ENCODE measurements at regions not wholly inside any gene's neighbourhood (a gene's known extent, or its start where the extent isn't known, plus 50 kb on each side); places are given as distances from the start of the nearest gene placed in this dataset.
"Not testable (repeated sequence)": the region's sequence is repeated elsewhere in the genome, so short reads cannot be mapped to it uniquely, and the experiment has no call there.

DNA sequence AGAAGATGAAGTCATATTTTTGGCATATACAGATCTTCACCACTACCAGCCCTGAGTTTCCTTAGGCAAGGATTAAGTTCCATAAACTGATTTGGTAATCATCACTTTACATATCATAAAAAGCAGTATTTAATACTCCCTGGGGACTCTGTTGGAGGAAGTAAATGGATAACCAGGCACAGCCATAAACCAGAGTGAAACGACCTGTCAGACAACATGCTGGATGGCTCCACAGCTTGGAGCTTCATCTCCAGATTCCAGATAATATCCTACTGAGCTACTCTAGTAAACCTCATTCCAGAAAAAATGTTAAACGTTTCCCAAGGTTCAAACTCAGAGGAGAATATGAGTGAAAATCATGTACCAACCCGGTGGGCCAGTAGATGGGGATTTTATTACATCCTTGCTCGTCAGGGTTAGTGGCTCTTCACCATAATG lies 109.2 kb downstream of the BASP1 start:
- Histone ChIP-seq H3K9ac (ENCODE audit: low read depth in 1 of 2, low read length in 2 of 2) (no peak overlapping the region), H3K27ac (ENCODE audit: low read depth, low read length) (no peak overlapping the region), H3K9me3 (ENCODE audit: control insufficient read depth in 1 of 2, low read length in 2 of 2) (no peaks in the 10 kb centered on the region), H3K36me3 (ENCODE audit: control insufficient read depth in 1 of 2, insufficient read depth in 2 of 2, low read length in 2 of 2) (no peaks in the 10 kb centered on the region), H3K4me3 (ENCODE audit: low read depth in 1 of 2, low read length in 2 of 2) (no peak overlapping the region), H3K4me1 (ENCODE audit: control insufficient read depth in 1 of 2, insufficient read depth in 2 of 2, low read length in 2 of 2) (no peaks in the 10 kb centered on the region), H3K27me3 (ENCODE audit: control insufficient read depth in 1 of 2, insufficient read depth in 2 of 2, low read length in 2 of 2) (no peaks in the 10 kb centered on the region)

DNA sequence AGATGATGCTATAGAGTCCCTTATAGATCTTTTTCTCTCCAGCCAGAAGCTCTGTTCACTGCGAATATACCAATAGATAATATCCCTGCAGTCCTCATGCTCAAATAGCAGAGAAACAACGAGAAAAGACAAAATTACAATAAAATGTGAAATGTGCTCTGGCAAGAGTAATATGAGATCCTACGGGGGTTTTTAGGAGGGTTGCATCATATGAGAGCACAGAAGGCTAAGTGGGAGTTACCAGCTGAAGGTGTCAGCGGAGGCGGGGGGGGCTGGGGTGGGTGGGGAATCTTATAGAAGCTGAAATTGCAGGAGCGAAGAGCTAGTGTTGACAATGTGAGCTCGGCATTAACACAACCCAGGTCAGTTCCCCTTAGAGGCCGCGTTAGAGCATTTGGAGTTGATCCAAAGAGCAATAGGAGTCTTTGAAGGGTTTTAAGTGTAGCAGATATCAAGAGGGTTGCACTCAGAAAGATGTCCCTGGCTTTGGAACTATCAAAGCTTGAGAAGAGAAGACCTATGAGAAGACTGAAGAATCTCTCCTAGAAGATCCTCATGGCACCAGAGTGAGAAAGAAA lies 109.7 kb downstream of the BASP1 start:
- Histone ChIP-seq H3K4me3 (ENCODE audit: low read depth in 1 of 2, low read length in 2 of 2) (no peak overlapping the region), H3K9ac (ENCODE audit: low read depth in 1 of 2, low read length in 2 of 2) (no peak overlapping the region), H3K36me3 (ENCODE audit: control insufficient read depth in 1 of 2, insufficient read depth in 2 of 2, low read length in 2 of 2) (no peaks in the 10 kb centered on the region), H3K27me3 (ENCODE audit: control insufficient read depth in 1 of 2, insufficient read depth in 2 of 2, low read length in 2 of 2) (no peaks in the 10 kb centered on the region), H3K9me3 (ENCODE audit: control insufficient read depth in 1 of 2, low read length in 2 of 2) (no peaks in the 10 kb centered on the region), H3K4me1 (ENCODE audit: control insufficient read depth in 1 of 2, insufficient read depth in 2 of 2, low read length in 2 of 2) (no peaks in the 10 kb centered on the region), H3K27ac (ENCODE audit: low read depth, low read length) (no peak overlapping the region)

DNA sequence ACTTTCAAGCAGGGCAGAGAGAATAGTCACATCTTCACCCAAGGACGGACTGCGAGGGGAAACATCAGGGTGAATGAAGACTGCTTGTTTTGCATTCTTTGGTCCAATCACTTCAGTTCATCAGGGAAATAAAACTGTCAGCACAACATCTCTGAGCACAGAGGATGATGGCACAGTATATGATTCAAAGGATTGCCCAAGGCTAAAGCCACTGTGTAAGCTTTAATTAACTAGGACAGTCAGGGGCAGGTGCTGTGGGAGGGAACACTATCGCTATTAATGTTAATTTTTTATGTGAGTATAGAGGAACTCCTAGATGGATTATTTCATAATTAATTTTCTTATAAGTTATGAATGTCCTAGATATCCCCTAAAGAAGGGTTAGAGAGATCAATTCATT lies 112.1 kb downstream of the BASP1 start:
- H3K9me3 ChIP-seq (ENCODE audit: control insufficient read depth in 1 of 2, low read length in 2 of 2): no peaks in the 10 kb centered on the region
- H3K4me1 ChIP-seq (ENCODE audit: control insufficient read depth in 1 of 2, insufficient read depth in 2 of 2, low read length in 2 of 2): no peaks in the 10 kb centered on the region
- H3K36me3 ChIP-seq (ENCODE audit: control insufficient read depth in 1 of 2, insufficient read depth in 2 of 2, low read length in 2 of 2): no peaks in the 10 kb centered on the region
- no peak overlapping the region for H3K27ac ChIP-seq (ENCODE audit: low read depth, low read length)
- no peak overlapping the region for H3K4me3 ChIP-seq (ENCODE audit: low read depth in 1 of 2, low read length in 2 of 2)
- no peaks in the 10 kb centered on the region for H3K27me3 ChIP-seq (ENCODE audit: control insufficient read depth in 1 of 2, insufficient read depth in 2 of 2, low read length in 2 of 2)
- H3K9ac ChIP-seq (ENCODE audit: low read depth in 1 of 2, low read length in 2 of 2): no peak overlapping the region

DNA sequence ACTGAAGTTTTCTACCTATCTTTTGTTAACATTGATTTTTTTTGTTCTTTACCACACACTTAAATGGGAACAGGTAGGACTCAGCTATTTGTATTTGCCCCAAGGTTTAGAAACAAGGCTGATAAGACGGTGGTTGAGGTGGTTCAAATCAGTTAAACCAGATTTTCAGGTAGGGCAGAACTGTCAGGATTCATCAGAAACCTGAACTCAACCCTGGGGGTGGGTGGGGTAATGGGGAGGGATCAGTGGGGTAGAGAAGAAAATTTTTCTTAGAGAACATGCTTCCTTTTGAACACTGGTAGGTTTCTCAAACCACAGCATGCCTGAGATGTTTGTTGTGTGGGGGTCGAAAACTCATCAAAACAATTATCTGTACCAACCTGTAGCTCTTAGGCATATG lies 113.0 kb downstream of the BASP1 start:
- Histone ChIP-seq H3K4me3 (ENCODE audit: low read depth in 1 of 2, low read length in 2 of 2) (no peak overlapping the region), H3K27me3 (ENCODE audit: control insufficient read depth in 1 of 2, insufficient read depth in 2 of 2, low read length in 2 of 2) (no peaks in the 10 kb centered on the region), H3K36me3 (ENCODE audit: control insufficient read depth in 1 of 2, insufficient read depth in 2 of 2, low read length in 2 of 2) (no peaks in the 10 kb centered on the region), H3K9ac (ENCODE audit: low read depth in 1 of 2, low read length in 2 of 2) (no peak overlapping the region), H3K27ac (ENCODE audit: low read depth, low read length) (no peak overlapping the region), H3K4me1 (ENCODE audit: control insufficient read depth in 1 of 2, insufficient read depth in 2 of 2, low read length in 2 of 2) (no peaks in the 10 kb centered on the region), H3K9me3 (ENCODE audit: control insufficient read depth in 1 of 2, low read length in 2 of 2) (no peaks in the 10 kb centered on the region)

DNA sequence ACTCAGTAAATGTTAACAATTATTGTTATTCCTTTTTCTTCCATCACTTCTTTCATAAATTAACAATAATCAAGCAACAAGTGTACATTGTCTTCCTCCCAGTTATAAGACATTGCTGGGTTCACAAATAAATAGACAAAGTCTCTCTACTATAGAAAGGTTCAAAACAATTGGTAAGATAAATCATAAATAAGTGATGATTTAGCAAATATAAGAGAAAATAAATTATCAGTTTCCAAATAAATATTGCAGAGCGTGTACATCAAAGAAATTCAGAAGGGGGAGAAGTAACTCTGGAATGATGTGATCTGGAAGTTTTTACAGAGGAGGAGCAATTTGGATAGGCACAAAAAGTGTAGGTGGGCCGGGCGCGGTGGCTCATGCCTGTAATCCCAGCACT lies 114.2 kb downstream of the BASP1 start:
- Histone ChIP-seq H3K9ac (ENCODE audit: low read depth in 1 of 2, low read length in 2 of 2) (no peak overlapping the region), H3K27me3 (ENCODE audit: control insufficient read depth in 1 of 2, insufficient read depth in 2 of 2, low read length in 2 of 2) (no peaks in the 10 kb centered on the region), H3K4me3 (ENCODE audit: low read depth in 1 of 2, low read length in 2 of 2) (no peak overlapping the region), H3K27ac (ENCODE audit: low read depth, low read length) (no peak overlapping the region), H3K9me3 (ENCODE audit: control insufficient read depth in 1 of 2, low read length in 2 of 2) (no peaks in the 10 kb centered on the region), H3K36me3 (ENCODE audit: control insufficient read depth in 1 of 2, insufficient read depth in 2 of 2, low read length in 2 of 2) (no peaks in the 10 kb centered on the region), H3K4me1 (ENCODE audit: control insufficient read depth in 1 of 2, insufficient read depth in 2 of 2, low read length in 2 of 2) (no peaks in the 10 kb centered on the region)

DNA sequence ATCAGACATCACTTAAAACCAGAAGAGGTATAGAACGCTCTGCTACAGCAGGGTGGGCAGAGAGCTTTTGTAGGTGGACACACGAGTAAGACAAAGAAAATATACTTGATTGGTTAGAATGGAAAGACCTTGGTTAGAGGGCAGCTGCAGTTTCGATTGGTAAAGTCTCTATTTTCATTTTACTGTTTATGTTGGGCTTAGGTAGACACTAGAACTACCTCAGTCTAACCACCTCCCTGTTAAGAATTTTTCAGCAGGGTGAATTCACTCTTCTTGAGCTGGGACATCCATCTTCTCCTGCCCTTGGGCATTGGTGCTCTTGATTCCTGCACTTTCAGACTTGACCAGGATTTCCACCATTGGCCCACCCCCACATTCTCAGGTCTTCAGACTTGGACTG lies 116.3 kb downstream of the BASP1 start:
- Histone ChIP-seq H3K9me3 (ENCODE audit: control insufficient read depth in 1 of 2, low read length in 2 of 2) (no peaks in the 10 kb centered on the region), H3K4me3 (ENCODE audit: low read depth in 1 of 2, low read length in 2 of 2) (no peak overlapping the region), H3K4me1 (ENCODE audit: control insufficient read depth in 1 of 2, insufficient read depth in 2 of 2, low read length in 2 of 2) (no peaks in the 10 kb centered on the region), H3K36me3 (ENCODE audit: control insufficient read depth in 1 of 2, insufficient read depth in 2 of 2, low read length in 2 of 2) (no peaks in the 10 kb centered on the region), H3K27ac (ENCODE audit: low read depth, low read length) (no peak overlapping the region), H3K27me3 (ENCODE audit: control insufficient read depth in 1 of 2, insufficient read depth in 2 of 2, low read length in 2 of 2) (no peaks in the 10 kb centered on the region), H3K9ac (ENCODE audit: low read depth in 1 of 2, low read length in 2 of 2) (no peak overlapping the region)

DNA sequence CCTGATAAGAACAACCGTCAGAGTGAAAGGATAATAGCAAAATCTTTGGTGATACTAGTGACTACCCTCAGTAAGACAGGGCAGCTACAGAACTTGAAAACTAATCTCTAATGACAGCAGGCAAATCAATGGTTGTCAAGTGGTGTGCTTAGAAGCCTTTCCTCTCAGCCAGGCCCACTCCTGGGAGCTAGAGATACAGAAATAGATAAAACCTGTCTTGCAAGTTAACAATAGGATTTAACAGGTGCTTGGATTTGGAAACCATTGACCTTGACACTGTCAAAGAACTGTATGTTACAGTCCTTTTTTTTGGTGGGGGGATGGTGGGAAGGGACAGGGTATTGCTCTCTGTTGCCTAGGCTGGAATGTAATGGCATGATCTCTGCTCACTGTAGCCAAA lies 118.6 kb downstream of the BASP1 start:
- Histone ChIP-seq H3K27me3 (ENCODE audit: control insufficient read depth in 1 of 2, insufficient read depth in 2 of 2, low read length in 2 of 2) (no peaks in the 10 kb centered on the region), H3K9me3 (ENCODE audit: control insufficient read depth in 1 of 2, low read length in 2 of 2) (no peaks in the 10 kb centered on the region), H3K9ac (ENCODE audit: low read depth in 1 of 2, low read length in 2 of 2) (no peak overlapping the region), H3K27ac (ENCODE audit: low read depth, low read length) (no peak overlapping the region), H3K4me1 (ENCODE audit: control insufficient read depth in 1 of 2, insufficient read depth in 2 of 2, low read length in 2 of 2) (no peaks in the 10 kb centered on the region), H3K36me3 (ENCODE audit: control insufficient read depth in 1 of 2, insufficient read depth in 2 of 2, low read length in 2 of 2) (no peaks in the 10 kb centered on the region), H3K4me3 (ENCODE audit: low read depth in 1 of 2, low read length in 2 of 2) (no peak overlapping the region)

DNA sequence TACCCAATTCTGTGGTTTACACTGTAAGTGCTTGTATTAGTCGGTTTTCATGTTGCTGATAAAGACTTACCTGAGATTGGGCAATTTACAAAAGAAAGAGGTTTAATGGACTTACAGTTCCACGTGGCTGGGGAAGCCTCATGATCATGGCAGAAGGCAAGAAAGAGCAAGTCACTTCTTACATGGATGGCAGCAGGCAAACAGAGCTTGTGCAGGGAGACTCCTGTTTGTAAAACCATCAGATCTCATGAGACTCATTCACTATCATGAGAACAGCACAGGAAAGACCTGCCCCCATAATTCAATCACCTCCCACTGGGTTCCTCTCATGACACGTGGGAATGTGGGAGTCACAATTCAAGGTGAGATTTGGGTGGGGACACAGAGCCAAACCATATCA lies 119.3 kb downstream of the BASP1 start:
- H3K27ac ChIP-seq (ENCODE audit: low read depth, low read length); H3K4me3 ChIP-seq (ENCODE audit: low read depth in 1 of 2, low read length in 2 of 2); H3K36me3 ChIP-seq (ENCODE audit: control insufficient read depth in 1 of 2, insufficient read depth in 2 of 2, low read length in 2 of 2); H3K9ac ChIP-seq (ENCODE audit: low read depth in 1 of 2, low read length in 2 of 2); H3K4me1 ChIP-seq (ENCODE audit: control insufficient read depth in 1 of 2, insufficient read depth in 2 of 2, low read length in 2 of 2); H3K27me3 ChIP-seq (ENCODE audit: control insufficient read depth in 1 of 2, insufficient read depth in 2 of 2, low read length in 2 of 2); H3K9me3 ChIP-seq (ENCODE audit: control insufficient read depth in 1 of 2, low read length in 2 of 2): not testable (repeated sequence)

DNA sequence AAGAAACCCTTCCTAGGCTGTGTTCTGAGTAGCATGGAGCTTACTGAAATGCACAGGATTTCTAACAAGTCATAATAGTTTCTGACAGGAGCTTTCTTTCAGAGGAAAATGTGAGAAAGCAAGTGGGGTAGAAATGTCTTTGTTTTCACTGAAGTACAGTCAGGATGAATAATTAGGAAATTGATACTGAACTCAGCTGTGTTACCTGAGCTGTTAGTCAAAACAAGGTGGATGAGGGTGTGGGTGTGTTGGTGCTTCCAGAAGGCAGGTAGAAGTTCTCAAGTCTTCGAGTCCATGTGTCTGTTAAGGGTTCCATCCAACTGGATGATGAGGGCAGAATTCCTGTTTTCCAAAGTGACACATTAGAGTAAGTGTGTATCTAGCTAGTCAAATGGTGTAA lies 122.4 kb downstream of the BASP1 start:
- H3K27me3 ChIP-seq (ENCODE audit: control insufficient read depth in 1 of 2, insufficient read depth in 2 of 2, low read length in 2 of 2): no peaks in the 10 kb centered on the region
- no peak overlapping the region for H3K4me3 ChIP-seq (ENCODE audit: low read depth in 1 of 2, low read length in 2 of 2)
- no peaks in the 10 kb centered on the region for H3K36me3 ChIP-seq (ENCODE audit: control insufficient read depth in 1 of 2, insufficient read depth in 2 of 2, low read length in 2 of 2)
- H3K4me1 ChIP-seq (ENCODE audit: control insufficient read depth in 1 of 2, insufficient read depth in 2 of 2, low read length in 2 of 2): no peaks in the 10 kb centered on the region
- no peak overlapping the region for H3K27ac ChIP-seq (ENCODE audit: low read depth, low read length)
- H3K9ac ChIP-seq (ENCODE audit: low read depth in 1 of 2, low read length in 2 of 2): no peak overlapping the region
- no peaks in the 10 kb centered on the region for H3K9me3 ChIP-seq (ENCODE audit: control insufficient read depth in 1 of 2, low read length in 2 of 2)

DNA sequence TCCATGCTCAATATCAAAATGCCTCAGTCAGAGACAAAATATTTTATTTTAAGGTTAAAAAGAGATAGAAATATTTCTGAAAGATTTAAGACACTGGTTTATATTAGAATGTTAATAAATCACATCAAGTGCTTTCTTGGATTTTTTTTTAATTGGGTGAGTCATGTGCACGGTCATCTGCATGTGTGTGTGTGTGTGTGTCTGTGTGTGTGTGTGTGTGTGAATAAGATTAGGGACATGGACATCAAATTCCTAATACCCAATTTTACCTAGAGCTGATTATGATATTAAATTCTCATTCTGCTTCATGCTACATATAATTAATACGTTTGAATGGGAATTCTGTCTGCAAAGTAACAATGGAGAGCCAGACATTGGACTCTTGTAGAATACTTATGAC lies 122.9 kb downstream of the BASP1 start:
- H3K36me3 ChIP-seq (ENCODE audit: control insufficient read depth in 1 of 2, insufficient read depth in 2 of 2, low read length in 2 of 2): no peaks in the 10 kb centered on the region
- H3K4me1 ChIP-seq (ENCODE audit: control insufficient read depth in 1 of 2, insufficient read depth in 2 of 2, low read length in 2 of 2): no peaks in the 10 kb centered on the region
- no peaks in the 10 kb centered on the region for H3K9me3 ChIP-seq (ENCODE audit: control insufficient read depth in 1 of 2, low read length in 2 of 2)
- no peak overlapping the region for H3K9ac ChIP-seq (ENCODE audit: low read depth in 1 of 2, low read length in 2 of 2)
- no peak overlapping the region for H3K27ac ChIP-seq (ENCODE audit: low read depth, low read length)
- no peak overlapping the region for H3K4me3 ChIP-seq (ENCODE audit: low read depth in 1 of 2, low read length in 2 of 2)
- H3K27me3 ChIP-seq (ENCODE audit: control insufficient read depth in 1 of 2, insufficient read depth in 2 of 2, low read length in 2 of 2): no peaks in the 10 kb centered on the region

DNA sequence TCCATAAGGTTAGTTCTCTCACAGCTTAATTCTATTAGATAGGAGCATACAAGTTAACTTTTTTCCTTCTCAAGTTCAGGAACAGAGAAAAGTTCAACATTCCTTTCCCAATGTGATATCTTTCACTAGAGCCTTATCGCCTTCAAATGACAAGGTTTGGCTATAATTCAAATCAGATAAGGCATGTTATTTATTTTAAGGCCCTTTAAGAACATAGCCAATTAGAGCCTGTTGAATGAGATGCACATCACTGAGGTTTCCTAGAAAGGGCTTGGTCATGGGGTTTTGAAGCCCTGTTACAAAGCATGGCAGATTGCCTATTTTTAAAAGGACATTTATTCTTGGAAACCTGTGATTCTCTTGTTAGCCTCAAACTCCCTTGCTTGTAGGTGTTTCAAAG lies 123.4 kb downstream of the BASP1 start:
- Histone ChIP-seq H3K27me3 (ENCODE audit: control insufficient read depth in 1 of 2, insufficient read depth in 2 of 2, low read length in 2 of 2) (no peaks in the 10 kb centered on the region), H3K36me3 (ENCODE audit: control insufficient read depth in 1 of 2, insufficient read depth in 2 of 2, low read length in 2 of 2) (no peaks in the 10 kb centered on the region), H3K27ac (ENCODE audit: low read depth, low read length) (no peak overlapping the region)

More for the DNA sequence above, 123.4 kb downstream of the BASP1 start:
- no peak overlapping the region for H3K4me3 ChIP-seq (ENCODE audit: low read depth in 1 of 2, low read length in 2 of 2)
- H3K4me1 ChIP-seq (ENCODE audit: control insufficient read depth in 1 of 2, insufficient read depth in 2 of 2, low read length in 2 of 2): no peaks in the 10 kb centered on the region
- H3K9ac ChIP-seq (ENCODE audit: low read depth in 1 of 2, low read length in 2 of 2): no peak overlapping the region
- H3K9me3 ChIP-seq (ENCODE audit: control insufficient read depth in 1 of 2, low read length in 2 of 2): no peaks in the 10 kb centered on the region

Data from duodenal mucosa (tissue), 2 donors.